A549 (cell line): ENCODE measurements at regions not wholly inside any gene's neighbourhood (a gene's known extent, or its start where the extent isn't known, plus 50 kb on each side); places are given as distances from the start of the nearest gene placed in this dataset.

Experiments used
- CBX8 ChIP-seq: fragments of 200-600 bp; sonication (generic); IDR thresholded peaks from 2 replicates; pipeline ENCODE4 v1.6.1; 2016
- CEBPB ChIP-seq, 2 experiments: fragments of >200 bp in 1 of 2; sonication (Bioruptor Twin) in 1 of 2; formaldehyde crosslinking in 1 of 2; IDR thresholded peaks; 2 replicates each; pipeline ENCODE4 v1.6.1; 2012 to 2016
- CTCF ChIP-seq: fragments of >200 bp; sonication (Bioruptor Twin); formaldehyde crosslinking; IDR thresholded peaks from 3 replicates; pipeline ENCODE4 v1.5.1; 2016
- EP300 ChIP-seq, 2 experiments: fragments of >200 bp; sonication (Bioruptor Twin); formaldehyde crosslinking; IDR thresholded peaks; 2 replicates in 1 of 2; 3 replicates in 1 of 2; pipeline ENCODE4 v1.6.1; 2016 to 2017
- FOSB ChIP-seq: fragments of 250-450 bp; sonication (Bioruptor Pico); IDR thresholded peaks from 2 replicates; pipeline ENCODE4 v1.5.0; 2020; ENCODE audit warnings: mild to moderate bottlenecking, moderate library complexity
- JUN ChIP-seq, 2 experiments: fragments of >200 bp; sonication (Bioruptor Twin); formaldehyde crosslinking; IDR thresholded peaks; 2 replicates in 1 of 2; 3 replicates in 1 of 2; pipeline ENCODE4 v1.6.1; 2016 to 2017
- MAFK ChIP-seq: fragments of 450-650 bp; IDR thresholded peaks from 2 replicates; pipeline ENCODE4 v1.6.1; 2014; ENCODE audit not compliant: partially characterized antibody
- MYC ChIP-seq: IDR thresholded peaks from 2 replicates; pipeline ENCODE4 v1.6.1; 2012; ENCODE audit warnings: mild to moderate bottlenecking, inconsistent platforms, low read length, improper control_type of control experiment, borderline replicate concordance
- POLR2AphosphoS2 ChIP-seq: conservative IDR thresholded peaks from 2 replicates; pipeline ENCODE4 v1.6.1; 2012; ENCODE audit warnings: low read length, improper control_type of control experiment, inconsistent platforms
- RAD21 ChIP-seq, 2 experiments: fragments of >200 bp in 1 of 2; sonication (Bioruptor Twin) in 1 of 2; formaldehyde crosslinking in 1 of 2; IDR thresholded peaks in 1 of 2; conservative IDR thresholded peaks in 1 of 2; 2 replicates in 1 of 2; 3 replicates in 1 of 2; pipeline ENCODE4 v1.6.1; 2012 to 2018; ENCODE audit warnings: inconsistent platforms in 1 of 2
- RCOR1 ChIP-seq: fragments of 150-350 bp; IDR thresholded peaks from 2 replicates; pipeline ENCODE4 v1.6.1; 2014; ENCODE audit warnings: antibody characterized with exemption, low read length, low read depth
- SREBF2 ChIP-seq: fragments of 450-650 bp; IDR thresholded peaks from 2 replicates; pipeline ENCODE4 v1.6.1; 2014; ENCODE audit warnings: mild to moderate bottlenecking, moderate library complexity
- ZFP36 ChIP-seq: fragments of 450-650 bp; IDR thresholded peaks from 2 replicates; pipeline ENCODE4 v1.6.1; 2014; ENCODE audit warnings: borderline replicate concordance; ENCODE audit not compliant: partially characterized antibody
- TF ChIP-seq, protein P1 (sequence below): IDR thresholded peaks from 2 replicates; pipeline ENCODE4 v1.6.1; 2012

DNA sequence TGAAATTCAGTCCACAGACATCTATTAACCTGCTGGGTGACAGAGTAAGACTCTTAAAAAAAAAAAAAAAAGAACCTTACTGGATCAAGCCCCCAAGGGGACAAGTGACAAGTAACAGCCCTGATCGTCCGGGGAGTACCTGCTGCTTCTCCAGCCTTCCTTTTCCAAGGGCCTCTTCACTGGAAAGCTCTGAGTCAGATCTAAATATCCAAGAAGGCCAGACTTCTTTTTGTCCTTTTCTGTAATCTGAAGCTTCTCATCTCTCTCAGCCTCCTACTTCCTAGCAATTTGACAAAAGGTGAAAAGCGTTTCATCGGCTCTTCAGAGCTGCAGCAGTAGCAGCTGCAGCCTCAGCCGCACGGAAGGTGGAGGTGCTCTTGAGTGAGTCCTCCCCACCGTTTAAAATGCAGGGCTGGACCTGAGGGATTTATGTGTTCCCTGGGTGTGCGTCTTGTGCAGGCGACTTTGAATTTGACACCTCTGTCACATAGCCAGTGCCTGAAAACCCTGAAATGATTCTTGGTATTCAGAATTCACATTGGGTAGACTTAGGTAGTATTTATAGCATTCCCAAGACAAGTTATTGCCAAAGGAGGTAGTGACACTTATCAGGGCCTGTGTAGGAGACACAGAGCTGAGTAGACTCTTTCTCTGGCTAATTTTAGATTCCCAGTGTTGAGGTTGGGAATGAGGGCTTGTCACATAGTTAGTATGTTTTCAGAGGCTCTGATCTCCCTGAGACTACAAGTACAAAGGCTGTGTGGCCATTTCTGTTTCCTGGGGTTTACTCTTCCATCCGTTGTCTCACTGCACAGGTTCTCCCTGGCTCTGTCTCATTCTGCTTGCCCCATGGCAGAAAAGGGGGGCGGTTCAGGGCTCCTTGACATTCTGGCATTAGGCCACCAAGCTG is 291.2 kb upstream of the C2CD4B start:
- no peak for TF ChIP-seq CTCF
- TF ChIP-seq MAFK, result no peak
- no peak for TF ChIP-seq EP300 (IDR thresholded peaks at IDR 0.05)
- no peak for TF ChIP-seq RCOR1
- TF ChIP-seq, protein P1, sequence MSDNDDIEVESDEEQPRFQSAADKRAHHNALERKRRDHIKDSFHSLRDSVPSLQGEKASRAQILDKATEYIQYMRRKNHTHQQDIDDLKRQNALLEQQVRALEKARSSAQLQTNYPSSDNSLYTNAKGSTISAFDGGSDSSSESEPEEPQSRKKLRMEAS, result no peak
- TF ChIP-seq CEBPB (IDR thresholded peaks at IDR 0.05), result no peak
- TF ChIP-seq RAD21 (conservative IDR thresholded peaks at IDR 0.05 in 1 of 2, IDR thresholded peaks at IDR 0.05 in 1 of 2), result no peak
- no peak for TF ChIP-seq CBX8
- TF ChIP-seq FOSB, result no peak
- no peak for TF ChIP-seq JUN (IDR thresholded peaks at IDR 0.05)
- TF ChIP-seq ZFP36, result no peak
- no peak for TF ChIP-seq POLR2AphosphoS2
- no peak for TF ChIP-seq MYC
- no peak for TF ChIP-seq SREBF2
